MCF 10A (cell line): ENCODE measurements at regions not wholly inside any gene's neighbourhood (a gene's known extent, or its start where the extent isn't known, plus 50 kb on each side); places are given as distances from the start of the nearest gene placed in this dataset.

Experiments used
- BruUV-seq: library from RNA; stranded (reverse); fragments of 400-500 nt; replicated peaks from 2 replicates; lab custom pipeline; 2021; lab: Mats Ljungman, UMichigan
- CTCF ChIA-PET: fragments of 300-600 bp; sonication (Branson Sonifier 250); formaldehyde crosslinking; extraction: SDS; loops from one replicate; lab custom pipeline; 2021; ENCODE audit warnings: antibody characterized with exemption, inconsistent platforms; lab: Yijun Ruan, JAX
- POLR2A ChIA-PET: fragments of 300-600, 350-650 bp; sonication (Branson Sonifier 250); formaldehyde crosslinking; extraction: SDS; loops from one replicate; lab custom pipeline; 2020; ENCODE audit warnings: antibody characterized with exemption, inconsistent platforms; lab: Yijun Ruan, JAX
- DNase-seq: peaks from one replicate; pipeline ENCODE4 v3.0.0-alpha.2; 2018; ENCODE audit not compliant: unreplicated experiment
- H3K27ac Mint-ChIP-seq: one replicate; pipeline ENCODE4 v1.8.0; 2022; ENCODE audit warnings: mild to moderate bottlenecking, low read depth, mixed read lengths; ENCODE audit not compliant: unreplicated experiment
- H3K27me3 Mint-ChIP-seq: one replicate; pipeline ENCODE4 v1.8.0; 2022; ENCODE audit warnings: mixed read lengths; ENCODE audit not compliant: insufficient read depth, unreplicated experiment
- H3K36me3 Mint-ChIP-seq: one replicate; pipeline ENCODE4 v1.8.0; 2022; ENCODE audit warnings: mild to moderate bottlenecking, moderate library complexity, mixed read lengths; ENCODE audit not compliant: insufficient read depth, unreplicated experiment
- H3K4me1 Mint-ChIP-seq: one replicate; pipeline ENCODE4 v1.8.0; 2022; ENCODE audit warnings: mixed read lengths; ENCODE audit not compliant: insufficient read depth, unreplicated experiment
- H3K4me3 Mint-ChIP-seq: one replicate; pipeline ENCODE4 v1.8.0; 2022; ENCODE audit warnings: mild to moderate bottlenecking, moderate library complexity, mixed read lengths; ENCODE audit not compliant: unreplicated experiment
- H3K9me3 Mint-ChIP-seq: one replicate; pipeline ENCODE4 v1.8.0; 2022; ENCODE audit warnings: mixed read lengths; ENCODE audit not compliant: unreplicated experiment
- intact Hi-C: fragments of 100-400 bp; cut with micrococcal nuclease; formaldehyde crosslinking; loops from 2 replicates; pipeline ENCODE4 v1.14.1; 2022
- TF ChIP-seq, protein P1 (sequence below): fragments of 200-600 bp; IDR thresholded peaks from one replicate; pipeline ENCODE4 v1.8.0; 2022; ENCODE audit warnings: antibody characterized with exemption, mild to moderate bottlenecking; ENCODE audit not compliant: unreplicated experiment

DNA sequence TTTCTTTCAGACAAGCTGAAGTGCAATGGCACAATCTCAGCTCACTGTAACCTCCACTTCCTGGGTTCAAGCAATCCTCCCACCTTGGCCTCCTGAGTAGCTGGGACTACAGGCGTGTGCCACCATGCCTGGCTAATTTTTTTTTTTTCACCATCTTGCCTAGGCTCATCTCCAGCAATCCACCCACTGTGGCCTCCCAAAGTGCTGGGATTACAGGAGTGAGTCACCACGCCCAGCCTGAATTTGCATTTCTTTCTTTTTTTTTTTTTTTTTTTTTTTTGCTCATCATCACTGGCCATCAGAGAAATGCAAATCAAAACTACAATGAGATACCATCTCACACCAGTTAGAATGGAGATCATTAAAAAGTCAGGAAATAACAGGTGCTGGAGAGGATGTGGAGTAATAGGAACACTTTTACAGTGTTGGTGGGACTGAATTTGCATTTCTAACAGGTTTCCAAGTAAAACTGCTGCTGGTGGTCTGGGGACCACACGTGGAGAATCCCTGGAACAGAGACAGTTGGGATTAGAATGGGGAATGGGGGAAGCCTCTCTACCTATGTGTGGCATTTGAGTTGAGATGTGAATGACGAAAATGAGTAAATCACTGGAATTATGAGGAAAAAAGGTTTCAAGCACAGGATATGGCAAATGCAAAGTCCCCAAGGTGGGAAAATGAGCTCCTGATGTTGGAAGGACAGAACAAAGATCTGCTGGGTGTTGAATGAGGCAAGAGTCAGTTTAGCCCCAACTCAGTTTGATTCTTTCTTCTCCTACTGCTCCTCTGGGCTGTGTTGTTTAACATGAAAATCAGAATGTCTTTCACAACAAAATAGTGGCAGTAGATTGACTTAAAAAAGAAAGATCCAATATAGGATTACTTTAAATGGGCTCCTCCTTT is 88.8 kb upstream of the MAP4K4 start:
- intact Hi-C loops: no loop called here
- H3K9me3 Mint-ChIP-seq: peaks cover 6% of the 10 kb centered on the region
- ChIA-PET CTCF (interaction anchor here (0.6 kb wide), 1 partner anchor 725 kb away, joined by 4 read pairs; no protein-coding TSS in a partner anchor), POLR2A (interaction anchor here (0.7 kb wide), 1 partner anchor 457 kb away, joined by 3 read pairs; the partner anchor contains the start of gene TBC1D8)
- no peaks in the 10 kb centered on the region for H3K27me3 Mint-ChIP-seq
- H3K36me3 Mint-ChIP-seq: no peaks in the 10 kb centered on the region
- H3K27ac Mint-ChIP-seq: no peak overlapping the region
- BruUV-seq: no TSS peak
- H3K4me3 Mint-ChIP-seq: no peak overlapping the region
- DNase-seq: peak; percentile 30
- H3K4me1 Mint-ChIP-seq: no peaks in the 10 kb centered on the region
- TF ChIP-seq, protein P1, sequence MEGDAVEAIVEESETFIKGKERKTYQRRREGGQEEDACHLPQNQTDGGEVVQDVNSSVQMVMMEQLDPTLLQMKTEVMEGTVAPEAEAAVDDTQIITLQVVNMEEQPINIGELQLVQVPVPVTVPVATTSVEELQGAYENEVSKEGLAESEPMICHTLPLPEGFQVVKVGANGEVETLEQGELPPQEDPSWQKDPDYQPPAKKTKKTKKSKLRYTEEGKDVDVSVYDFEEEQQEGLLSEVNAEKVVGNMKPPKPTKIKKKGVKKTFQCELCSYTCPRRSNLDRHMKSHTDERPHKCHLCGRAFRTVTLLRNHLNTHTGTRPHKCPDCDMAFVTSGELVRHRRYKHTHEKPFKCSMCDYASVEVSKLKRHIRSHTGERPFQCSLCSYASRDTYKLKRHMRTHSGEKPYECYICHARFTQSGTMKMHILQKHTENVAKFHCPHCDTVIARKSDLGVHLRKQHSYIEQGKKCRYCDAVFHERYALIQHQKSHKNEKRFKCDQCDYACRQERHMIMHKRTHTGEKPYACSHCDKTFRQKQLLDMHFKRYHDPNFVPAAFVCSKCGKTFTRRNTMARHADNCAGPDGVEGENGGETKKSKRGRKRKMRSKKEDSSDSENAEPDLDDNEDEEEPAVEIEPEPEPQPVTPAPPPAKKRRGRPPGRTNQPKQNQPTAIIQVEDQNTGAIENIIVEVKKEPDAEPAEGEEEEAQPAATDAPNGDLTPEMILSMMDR: no peak

- Mint-ChIP-seq H3K4me3 (no peak overlapping the region), H3K36me3 (no peaks in the 10 kb centered on the region), H3K9me3 (no peaks in the 10 kb centered on the region), H3K4me1 (no peaks in the 10 kb centered on the region), H3K27me3 (no peaks in the 10 kb centered on the region), H3K27ac (no peak overlapping the region)
- TF ChIP-seq, protein P1: no peak
- BruUV-seq: no TSS peak
- ChIA-PET CTCF (interaction anchor here (0.6 to 1.2 kb wide), 2 partner anchors 328 to 335 kb away, joined by 3 to 4 read pairs; no protein-coding TSS in a partner anchor), POLR2A (interaction anchor here (0.6 to 1.5 kb wide), 4 partner anchors 11 to 56 kb away, joined by 3 to 7 read pairs (median 3); no protein-coding TSS in a partner anchor)
- no peak for DNase-seq
- intact Hi-C loops: no loop called here
These were observed 100.1 kb upstream of the MAP4K4 start for GRCh38 chr2:101597347-101597944.

GRCh38 chr2:101596333-101596732 is 101.2 kb upstream of the MAP4K4 start:
- H3K27me3 Mint-ChIP-seq: no peaks in the 10 kb centered on the region
- H3K9me3 Mint-ChIP-seq: no peaks in the 10 kb centered on the region
- peak; percentile 76 for DNase-seq
- CTCF ChIA-PET: interaction anchor here (0.7 kb wide), 1 partner anchor 31 kb away, joined by 4 read pairs; no protein-coding TSS in a partner anchor
- POLR2A ChIA-PET: interaction anchor here (0.5 to 1.5 kb wide), 3 partner anchors 34 to 250 kb away, joined by 3 to 7 read pairs (median 3); no protein-coding TSS in a partner anchor
- TF ChIP-seq, protein P1: no peak
- intact Hi-C loops: no loop called here
- no peak overlapping the region for H3K4me3 Mint-ChIP-seq
- H3K4me1 Mint-ChIP-seq: no peaks in the 10 kb centered on the region
- BruUV-seq: no TSS peak
- H3K27ac Mint-ChIP-seq: no peak overlapping the region
- H3K36me3 Mint-ChIP-seq: no peaks in the 10 kb centered on the region

DNA sequence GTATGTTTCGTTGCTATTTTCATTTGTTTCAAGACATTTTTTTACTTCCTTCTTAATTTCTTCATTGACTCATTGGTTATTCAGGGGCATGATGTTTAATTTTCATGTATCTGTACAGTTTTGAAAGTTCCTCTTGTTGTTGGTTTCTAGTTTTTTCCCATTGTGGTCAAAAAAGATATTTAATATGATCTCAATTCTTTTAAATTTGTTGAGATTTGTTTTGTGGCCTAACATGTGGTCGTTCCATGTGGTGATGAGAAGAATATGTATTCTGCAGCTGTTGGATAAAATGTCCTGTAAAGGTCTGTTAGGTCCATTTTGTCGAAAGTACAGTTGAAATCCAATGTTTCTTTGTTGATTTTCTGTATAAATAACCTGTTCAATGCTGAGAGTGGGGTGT is 110.3 kb upstream of the MAP4K4 start:
- intact Hi-C loops: no loop called here

More for the DNA sequence above, 110.3 kb upstream of the MAP4K4 start:
- CTCF ChIA-PET: no interaction called here
- Mint-ChIP-seq H3K27me3 (no peaks in the 10 kb centered on the region), H3K27ac (no peak overlapping the region), H3K9me3 (peaks cover 19% of the 10 kb centered on the region), H3K4me1 (no peaks in the 10 kb centered on the region), H3K36me3 (no peaks in the 10 kb centered on the region), H3K4me3 (no peak overlapping the region)
- POLR2A ChIA-PET: no interaction called here
- no peak for DNase-seq
- TF ChIP-seq, protein P1: no peak
- BruUV-seq: no TSS peak
